ENCODE measurements at regions not wholly inside any gene's neighbourhood (a gene's known extent, or its start where the extent isn't known, plus 50 kb on each side); places are given as distances from the start of the nearest gene placed in this dataset.

- Histone ChIP-seq H3K56ac (ENCODE audit: insufficient read length, low read depth, low read length) (no peak overlapping the region), H3K23ac (ENCODE audit: insufficient read length, low read depth, low read length) (no peak overlapping the region), H4K91ac (ENCODE audit: insufficient read length, low read depth, low read length) (no peak overlapping the region), H3K9ac (ENCODE audit: extremely low read depth, insufficient read length, low read length) (no peak overlapping the region), H3K9me3 (ENCODE audit: control insufficient read depth, low read depth, low read length) (no peaks in the 10 kb centered on the region), H4K5ac (ENCODE audit: insufficient read length, low read depth, low read length) (no peak overlapping the region), H3T11ph (ENCODE audit: low read length) (no peak overlapping the region), H2AK5ac (ENCODE audit: insufficient read length, low read length) (no peak overlapping the region), H2BK15ac (ENCODE audit: low read depth, low read length) (no peak overlapping the region), H2AFZ (ENCODE audit: low read length) (no peak overlapping the region), H4K20me1 (ENCODE audit: control insufficient read depth, insufficient read depth, insufficient read length) (no peaks in the 10 kb centered on the region), H3K27ac (ENCODE audit: insufficient read length, low read depth, low read length) (no peak overlapping the region), H3K4me2 (ENCODE audit: insufficient read depth, insufficient read length, low read length) (no peak overlapping the region), H3K14ac (ENCODE audit: insufficient read depth, low read length) (no peak overlapping the region), H3K27me3 (ENCODE audit: insufficient read depth, low read length) (no peaks in the 10 kb centered on the region), H3K18ac (ENCODE audit: insufficient read length, low read depth, low read length) (no peak overlapping the region), H2BK20ac (ENCODE audit: low read depth, low read length, poor library complexity, severe bottlenecking) (no peak overlapping the region), H3K23me2 (ENCODE audit: insufficient read length, low read depth, low read length, poor library complexity, severe bottlenecking) (no peaks in the 10 kb centered on the region), H2BK120ac (ENCODE audit: low read depth, low read length, poor library complexity, severe bottlenecking) (no peak overlapping the region), H2BK5ac (ENCODE audit: insufficient read length, low read length) (no peak overlapping the region), H3K4me1 (ENCODE audit: insufficient read depth, low read length) (no peaks in the 10 kb centered on the region), H3K79me1 (ENCODE audit: insufficient read depth, low read depth, low read length, poor library complexity, severe bottlenecking) (no peaks in the 10 kb centered on the region), H4K8ac (replicated peaks; ENCODE audit: insufficient read length, low read depth, low read length) (no peak overlapping the region), H3K4ac (ENCODE audit: low read depth, low read length) (no peak overlapping the region), H2BK12ac (ENCODE audit: insufficient read length, low read depth, low read length) (no peak overlapping the region), H3K79me2 (ENCODE audit: insufficient read depth, low read length) (no peaks in the 10 kb centered on the region)
- TF ChIP-seq CTCF (conservative IDR thresholded peaks at IDR 0.05): no peak
- Mint-ChIP-seq H3K27me3 (ENCODE audit: low read depth) (no peaks in the 10 kb centered on the region), H3K4me3 (no peak overlapping the region), H3K4me1 (no peaks in the 10 kb centered on the region), H3K27ac (no peak overlapping the region), H3K9me3 (no peaks in the 10 kb centered on the region), H3K36me3 (ENCODE audit: insufficient read depth in 1 of 3, low read depth in 3 of 3) (no peaks in the 10 kb centered on the region)
- no peak for DNase-seq
- WGBS (ENCODE audit: extremely low coverage, insufficient read length, low lambda C conversion rate): no CpG with 5 or more reads among the region's 5 CpGs
Measured at GRCh38 chr2:67036444-67036843, 360.7 kb upstream of the ETAA1 start.

All from H9 (cell line).